HT-29 (cell line): ENCODE measurements at regions not wholly inside any gene's neighbourhood (a gene's known extent, or its start where the extent isn't known, plus 50 kb on each side); places are given as distances from the start of the nearest gene placed in this dataset.
"Not testable (repeated sequence)": the region's sequence is repeated elsewhere in the genome, so short reads cannot be mapped to it uniquely, and the experiment has no call there.

Source experiments
- DNase-seq: peaks from one replicate; pipeline ENCODE4 v3.0.0-alpha.2; 2015; ENCODE audit warnings: low spot score

DNA sequence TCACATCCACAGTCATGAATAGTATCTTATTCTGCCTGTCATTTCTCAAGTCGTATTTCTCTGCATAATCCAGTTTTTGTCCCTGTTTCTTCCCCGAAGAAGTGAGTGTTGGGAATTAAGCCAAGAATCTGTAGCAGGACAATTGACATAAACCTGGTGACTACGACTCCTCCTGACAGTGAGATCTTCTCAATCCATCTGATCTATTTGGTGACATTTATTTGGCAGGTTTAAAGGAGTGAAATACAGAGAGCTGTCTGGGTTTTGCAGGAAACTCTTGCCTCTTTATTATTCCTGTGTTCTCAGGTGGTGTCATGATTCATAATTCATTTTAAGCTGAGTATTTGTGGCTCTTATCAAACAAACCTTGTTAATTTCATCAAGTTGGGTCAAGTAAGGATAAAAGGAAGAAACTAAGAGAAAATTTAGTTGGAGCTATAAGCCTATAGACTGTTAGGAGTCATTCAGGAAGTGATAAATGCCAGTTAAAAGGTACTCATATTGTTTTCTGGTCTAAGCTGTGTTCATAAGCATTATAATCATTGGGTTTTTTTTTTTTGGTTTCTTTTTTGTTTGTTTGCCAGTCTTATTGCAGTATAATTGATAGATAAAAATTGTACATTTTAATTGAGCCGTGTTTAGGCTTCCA is 95.9 kb upstream of the PCSK1 start:
- DNase-seq = no peak

DNA sequence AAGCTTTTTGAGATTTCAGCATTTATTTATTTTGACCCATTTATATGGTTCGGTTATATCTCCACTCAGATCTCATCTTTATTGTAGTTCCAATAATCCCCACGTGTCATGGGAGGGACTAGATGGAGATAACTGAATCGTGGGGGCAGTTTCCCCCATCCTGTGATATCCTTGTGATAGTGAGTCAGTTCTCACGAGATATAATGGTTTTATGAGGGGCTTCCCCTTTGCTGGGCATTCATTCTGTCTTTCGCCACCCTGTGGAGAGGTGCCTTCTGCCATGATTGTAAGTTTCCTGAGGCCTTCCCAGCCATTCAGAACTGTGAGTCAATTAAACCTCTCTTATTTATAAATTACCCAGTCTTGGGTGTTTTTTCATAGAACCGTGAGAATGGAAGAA is 96.5 kb upstream of the PCSK1 start:
- DNase-seq = no peak

DNA sequence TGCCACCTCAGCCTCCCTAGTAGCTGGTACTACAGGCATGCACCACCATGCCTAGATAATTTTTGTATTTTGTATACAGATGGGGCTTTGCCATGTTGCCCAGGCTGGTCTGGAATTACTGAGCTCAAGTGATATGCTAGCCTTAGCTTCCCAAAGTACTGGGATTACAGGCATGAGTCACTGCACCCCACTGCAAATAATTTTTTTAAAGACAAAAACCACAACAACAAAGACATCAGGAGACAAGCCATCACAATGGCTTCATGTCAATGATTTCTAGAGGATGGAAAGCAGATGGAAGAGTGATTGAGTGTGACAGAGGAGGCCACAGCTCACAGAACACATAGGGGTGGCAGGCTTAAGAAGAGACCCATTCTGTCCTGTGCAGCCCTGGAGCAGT is 97.9 kb upstream of the PCSK1 start:
- DNase-seq = no peak

DNA sequence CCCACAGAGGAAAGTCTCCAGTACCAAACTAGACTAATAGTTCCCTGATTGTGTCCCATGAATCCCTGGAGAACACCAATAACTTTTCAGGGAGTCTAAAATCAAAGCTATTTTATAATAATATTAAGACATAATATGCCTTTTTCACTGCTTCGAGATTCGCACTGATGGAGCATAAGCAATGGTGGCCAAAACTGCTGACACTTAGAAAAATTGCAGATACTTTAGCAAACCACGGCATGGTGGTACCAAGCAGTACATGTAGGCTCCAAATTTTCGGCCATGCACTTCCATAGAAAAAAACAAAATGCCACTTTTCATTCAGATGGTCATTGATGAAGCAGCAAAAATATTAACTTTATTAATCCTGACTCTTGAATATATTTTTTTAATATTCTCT is 100.3 kb upstream of the PCSK1 start:
- no peak for DNase-seq

DNA sequence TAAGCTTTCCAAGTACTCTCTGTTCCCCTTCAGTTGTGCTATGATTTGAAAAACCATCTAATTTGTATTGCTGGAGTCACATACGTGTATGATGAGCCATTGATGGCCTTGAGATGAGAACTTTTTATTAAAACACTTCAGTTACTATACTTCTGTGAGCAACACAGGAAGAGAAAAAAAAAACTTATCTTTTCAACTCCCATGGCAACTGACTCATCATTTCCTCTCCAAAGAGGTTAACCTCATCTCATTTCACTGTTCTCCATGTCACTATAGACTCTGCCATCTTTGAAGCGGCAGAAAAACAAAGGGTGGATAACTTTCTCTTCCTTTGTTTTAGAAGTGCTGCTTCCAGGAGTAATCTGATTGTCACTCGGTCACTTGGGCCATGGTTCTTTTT is 104.3 kb upstream of the PCSK1 start:
- DNase-seq = no peak

DNA sequence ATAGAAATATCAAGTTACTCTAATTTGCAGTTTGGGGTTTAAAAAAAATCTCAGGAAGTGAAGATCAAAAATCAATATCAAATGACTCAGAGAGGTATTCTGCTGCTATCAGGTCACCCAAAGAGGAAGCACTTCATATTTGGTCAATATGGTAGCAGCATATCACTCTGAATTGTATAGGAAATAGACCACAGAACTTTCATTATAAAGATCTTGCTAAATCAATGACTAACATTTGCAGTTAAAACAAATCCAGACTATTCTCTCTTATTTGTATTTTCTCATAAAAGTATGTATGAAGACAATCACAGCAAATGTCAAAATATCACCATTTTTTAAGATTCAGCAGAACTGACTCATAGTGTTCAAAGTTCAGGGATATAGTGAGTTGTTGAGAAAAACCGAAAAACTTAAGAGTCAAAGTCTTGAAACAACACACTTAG is 105.8 kb upstream of the PCSK1 start:
- no peak for DNase-seq

DNA sequence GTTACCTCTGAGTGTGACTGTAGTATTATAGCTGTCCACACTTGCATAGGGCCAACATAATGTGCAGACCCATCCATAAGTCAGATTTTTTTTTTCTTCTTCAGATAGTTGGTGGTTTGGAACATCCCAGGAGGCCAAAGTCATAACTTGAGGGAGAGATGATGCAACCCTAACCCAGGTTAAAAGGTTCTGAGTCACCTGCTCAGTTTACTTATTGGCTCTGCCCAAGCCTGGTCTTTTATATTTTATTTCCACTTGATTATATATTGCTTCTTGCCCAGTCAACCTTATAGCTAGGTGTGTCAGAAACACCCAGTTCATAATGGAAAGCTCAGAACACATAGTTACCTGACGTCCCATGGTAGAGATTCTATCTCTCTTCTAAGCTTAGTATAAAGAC is 113.1 kb upstream of the PCSK1 start:
- DNase-seq = no peak

DNA sequence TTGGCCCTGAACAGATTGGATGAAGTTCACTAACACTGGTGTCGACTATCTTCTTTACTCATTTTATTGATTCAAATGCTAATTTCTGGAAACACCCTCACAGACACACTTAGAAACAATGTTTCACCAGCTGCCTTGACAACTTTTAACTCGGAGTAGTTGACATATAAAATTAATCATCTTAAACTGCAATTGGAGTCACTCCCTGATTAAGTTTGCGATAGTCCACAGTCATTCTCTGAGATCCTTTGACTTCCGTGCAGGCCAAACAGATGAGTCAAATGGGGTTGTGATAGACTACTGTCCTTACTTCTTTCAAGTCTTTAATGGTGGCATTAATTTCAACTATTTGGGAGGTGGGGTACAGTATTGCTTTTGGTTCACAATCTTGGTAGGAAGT is 114.4 kb upstream of the PCSK1 start:
- no peak for DNase-seq

DNA sequence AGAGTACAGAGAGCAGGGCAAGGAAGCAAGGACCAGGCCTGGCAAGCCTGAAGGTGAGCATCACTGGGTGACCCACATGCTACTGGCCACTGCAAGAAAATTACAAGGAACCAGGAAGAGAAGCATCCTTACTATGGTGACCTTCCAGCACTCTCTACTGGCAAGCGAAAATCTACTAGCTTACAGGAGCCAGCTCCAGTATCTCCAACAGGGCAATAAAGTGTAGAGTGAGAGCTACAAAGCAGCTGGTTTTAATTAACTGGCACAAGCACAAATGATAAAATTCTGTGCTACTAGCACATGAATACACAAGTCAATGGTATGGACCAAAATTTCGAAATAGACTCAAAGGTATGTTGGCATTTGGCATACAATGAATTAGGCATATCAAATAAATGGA is 113.3 kb upstream of the CAST start:
- no peak for DNase-seq

DNA sequence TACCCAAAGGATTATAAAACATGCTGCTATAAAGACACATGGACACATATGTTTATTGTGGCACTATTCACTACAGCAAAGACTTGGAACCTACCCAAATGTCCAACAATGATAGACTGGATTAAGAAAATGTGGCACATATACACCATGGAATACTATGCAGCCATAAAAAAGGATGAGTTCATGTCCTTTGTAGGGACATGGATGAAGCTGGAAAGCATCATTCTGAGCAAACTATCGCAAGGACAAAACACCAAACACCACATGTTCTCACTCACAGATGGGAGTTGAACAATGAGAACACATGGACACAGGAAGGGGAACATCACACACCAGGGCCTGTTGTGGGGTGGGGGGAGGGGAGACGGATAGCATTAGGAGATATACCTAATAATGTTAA is 101.3 kb upstream of the CAST start:
- DNase-seq = not testable (repeated sequence)

DNA sequence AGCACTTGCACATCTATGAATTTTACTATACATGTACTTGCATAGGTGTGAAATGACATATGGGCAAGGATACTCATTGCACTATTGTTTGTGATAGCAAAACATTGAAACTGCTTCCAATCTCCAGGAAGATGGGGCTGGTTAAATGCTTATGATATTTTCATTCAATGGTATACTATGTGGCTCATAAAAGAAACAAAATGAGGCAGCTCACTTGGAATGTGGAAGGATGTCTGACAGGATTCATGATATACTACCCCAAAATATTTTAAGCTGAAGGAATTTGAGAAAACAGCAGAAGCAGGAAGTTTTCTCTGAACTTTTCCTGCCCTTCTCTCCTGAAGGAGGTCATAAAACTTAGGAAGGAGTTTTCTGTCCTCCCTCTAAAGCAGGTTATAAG is 99.6 kb upstream of the CAST start:
- no peak for DNase-seq

DNA sequence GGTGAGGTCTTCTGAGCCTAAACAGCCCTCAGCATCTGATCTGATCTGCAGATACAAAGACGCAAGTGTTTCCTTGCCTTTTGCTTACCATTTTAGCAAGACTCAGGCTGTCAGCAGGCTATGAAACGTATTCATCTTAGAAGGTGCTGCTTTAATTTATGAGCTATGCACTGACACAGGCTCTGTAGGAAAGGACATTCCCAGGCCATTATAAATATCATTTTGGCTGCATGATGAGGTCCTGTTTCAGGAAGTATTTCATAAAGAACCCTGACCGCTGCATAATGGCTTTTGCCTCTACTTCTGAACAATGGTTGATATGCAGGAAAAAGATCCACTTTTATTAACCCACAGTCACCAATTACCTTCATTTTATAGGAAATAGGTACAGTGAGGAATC is 98.4 kb upstream of the CAST start:
- DNase-seq = no peak

DNA sequence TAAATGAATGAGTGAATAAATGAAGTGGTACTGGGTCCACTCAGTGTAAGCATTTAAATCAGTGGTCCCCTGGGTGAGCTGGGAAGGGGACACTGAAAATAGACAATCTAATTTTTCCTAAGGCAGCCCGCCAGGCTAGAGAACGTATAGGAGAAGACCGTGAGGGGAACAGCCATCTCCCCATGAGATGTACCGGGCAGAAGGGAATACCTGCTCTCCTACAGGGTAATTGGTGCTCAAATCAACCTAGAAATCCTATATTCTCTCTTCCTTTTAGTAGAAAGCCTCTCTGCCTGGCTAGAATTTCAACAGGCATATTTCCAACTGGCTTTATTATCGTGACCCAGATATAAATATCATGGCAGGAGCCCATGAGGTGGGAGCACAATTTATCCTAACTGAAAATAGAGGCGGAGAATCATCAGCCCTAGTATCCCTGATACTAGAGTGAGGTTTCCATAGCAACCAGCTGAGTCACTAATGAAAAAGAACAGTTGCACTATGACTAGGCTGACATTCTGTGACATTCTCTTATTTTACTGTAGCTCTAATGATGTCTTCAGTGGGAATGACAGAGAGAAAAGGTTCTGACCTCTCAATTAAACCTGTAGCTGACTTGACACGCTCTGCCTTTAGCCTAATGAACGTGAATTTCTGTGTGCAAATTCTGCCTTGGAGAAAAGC is 96.5 kb upstream of the CAST start:
- peak; percentile 4 for DNase-seq

DNA sequence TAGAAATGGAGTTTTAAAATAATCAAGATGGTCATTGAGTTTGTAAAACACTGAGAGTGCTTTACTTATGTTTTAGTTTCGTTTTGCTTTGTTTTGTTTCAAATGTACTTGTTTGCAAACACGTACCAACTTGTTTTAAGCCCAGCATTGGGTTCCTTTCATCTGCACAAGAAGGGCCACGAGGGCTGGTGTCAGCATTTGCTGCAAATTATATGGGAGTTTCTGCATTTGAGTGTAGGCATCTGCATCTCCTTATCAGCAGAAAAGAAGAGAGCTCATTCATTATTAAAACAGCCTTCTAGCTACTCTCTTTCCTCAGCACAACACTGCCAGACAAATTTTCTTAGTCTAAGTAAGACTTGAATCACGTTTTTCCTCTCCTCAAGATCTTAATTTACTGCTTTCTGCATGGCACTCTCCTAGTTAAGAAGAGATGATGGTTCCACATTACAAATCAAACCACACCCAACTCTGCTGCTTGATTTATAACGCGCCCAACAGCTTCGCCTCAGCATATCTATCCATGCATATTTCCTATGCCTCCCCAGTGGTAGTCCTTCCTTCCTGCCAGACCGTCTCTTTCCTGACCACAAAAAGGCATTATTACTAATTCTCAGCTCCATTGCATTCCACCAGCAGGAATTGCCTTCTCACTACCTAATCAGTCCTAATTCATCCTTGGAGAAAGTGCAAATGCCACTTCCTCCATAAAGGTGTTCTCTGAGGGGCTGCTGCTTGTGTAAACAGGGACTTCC is 95.2 kb upstream of the CAST start:
- no peak for DNase-seq

DNA sequence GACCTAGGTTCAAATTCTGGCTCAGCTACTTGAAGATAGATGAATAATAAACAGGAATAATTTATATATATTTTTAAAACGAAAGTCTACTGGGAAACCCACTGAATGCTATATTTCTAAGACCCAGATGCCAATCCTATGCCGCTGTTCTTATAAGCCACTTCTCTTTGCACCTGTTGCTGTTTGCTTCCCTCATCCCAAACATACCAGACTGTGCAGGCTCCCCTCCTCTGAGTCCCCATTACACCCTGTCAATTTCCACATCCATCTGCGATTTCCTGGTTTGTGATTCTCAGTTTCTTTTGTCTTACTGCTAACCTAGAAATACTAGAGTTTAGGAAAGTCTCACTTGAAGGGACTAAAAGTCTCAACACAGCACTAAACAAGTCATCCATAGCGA is 92.8 kb upstream of the CAST start:
- no peak for DNase-seq

DNA sequence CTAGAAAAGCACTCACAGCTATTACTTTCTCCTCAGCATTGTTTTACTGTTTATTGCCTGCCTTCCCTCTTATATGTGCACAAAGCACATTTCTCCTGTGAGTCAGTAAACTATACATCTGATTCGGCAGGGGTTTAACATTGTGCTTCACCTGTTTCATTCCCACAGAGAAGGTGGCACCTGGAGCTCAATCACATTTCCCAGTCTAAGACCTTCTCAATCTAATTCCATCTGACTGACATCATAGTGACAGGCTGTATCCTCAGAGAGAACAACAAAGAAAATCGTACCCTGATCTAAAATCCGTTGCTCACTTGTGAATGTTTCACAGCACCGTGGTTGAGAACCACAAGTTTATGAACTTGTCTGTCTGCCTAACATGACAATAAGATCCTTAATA is 92.4 kb upstream of the CAST start:
- no peak for DNase-seq

DNA sequence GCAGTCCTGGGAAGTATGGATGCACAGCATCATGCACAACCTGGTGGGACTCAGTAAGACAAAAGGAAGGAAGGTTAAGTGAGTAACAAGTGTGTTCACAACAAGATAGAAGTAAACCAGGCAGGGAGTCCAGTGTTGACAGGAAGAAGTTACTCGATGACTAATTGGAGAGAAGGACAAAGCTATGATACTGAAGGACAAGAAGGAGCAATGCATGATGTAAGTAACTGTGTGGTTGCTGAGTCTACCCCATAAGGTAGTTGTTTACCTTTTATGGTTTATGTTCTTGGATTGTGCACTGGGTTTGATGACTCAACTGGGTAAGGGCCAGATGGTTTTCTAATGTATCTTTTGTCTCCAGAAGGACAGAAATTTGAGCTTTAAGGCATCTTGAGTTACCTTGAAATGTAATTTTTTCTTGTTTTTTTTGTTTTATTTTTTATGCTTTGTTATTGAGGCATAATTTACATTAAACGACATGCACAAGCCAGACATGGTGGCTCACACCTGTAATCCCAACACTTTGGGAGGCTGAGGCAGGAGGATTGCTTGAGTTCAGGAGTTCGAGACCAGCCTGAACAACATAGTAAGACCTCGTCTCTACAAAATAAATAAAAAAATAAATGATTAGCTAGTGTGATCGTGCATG is 89.2 kb upstream of the CAST start:
- no peak for DNase-seq

DNA sequence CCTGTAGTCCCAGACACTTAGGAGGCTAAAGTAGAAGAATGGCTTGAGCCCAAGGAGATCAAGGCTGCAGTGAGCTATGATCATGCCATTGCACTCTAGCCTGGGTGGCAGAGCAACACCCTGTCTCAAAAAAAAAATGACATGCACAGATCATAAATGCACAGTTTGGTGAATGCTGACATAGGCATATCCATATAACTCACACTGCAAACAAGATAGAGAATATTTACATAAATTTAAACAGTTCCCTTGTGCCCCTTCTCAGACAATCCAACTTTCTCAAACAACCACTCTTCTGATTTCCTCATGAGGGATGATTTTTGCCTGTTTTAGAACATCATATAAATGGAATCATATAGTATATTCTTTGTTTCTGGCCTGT is 88.7 kb upstream of the CAST start:
- no peak for DNase-seq

DNA sequence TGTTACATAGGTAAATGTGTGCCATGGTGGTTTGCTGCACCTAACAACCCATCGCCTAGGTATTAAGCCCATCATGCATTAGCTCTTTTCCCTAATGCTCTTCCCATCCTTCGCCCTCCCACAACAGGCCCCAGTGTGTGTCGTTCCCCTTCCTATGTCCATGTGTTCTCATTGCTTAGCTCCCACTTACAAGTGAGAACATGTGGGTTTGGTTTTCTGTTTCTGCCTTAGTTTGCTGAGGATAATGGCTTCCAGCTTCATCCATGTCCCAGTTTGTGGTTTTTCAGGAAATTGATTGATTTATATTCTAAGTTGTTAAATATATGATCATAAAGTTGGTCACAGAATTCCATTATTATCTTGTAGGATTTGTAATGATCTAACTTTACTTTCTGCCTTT is 85.3 kb upstream of the CAST start:
- no peak for DNase-seq

DNA sequence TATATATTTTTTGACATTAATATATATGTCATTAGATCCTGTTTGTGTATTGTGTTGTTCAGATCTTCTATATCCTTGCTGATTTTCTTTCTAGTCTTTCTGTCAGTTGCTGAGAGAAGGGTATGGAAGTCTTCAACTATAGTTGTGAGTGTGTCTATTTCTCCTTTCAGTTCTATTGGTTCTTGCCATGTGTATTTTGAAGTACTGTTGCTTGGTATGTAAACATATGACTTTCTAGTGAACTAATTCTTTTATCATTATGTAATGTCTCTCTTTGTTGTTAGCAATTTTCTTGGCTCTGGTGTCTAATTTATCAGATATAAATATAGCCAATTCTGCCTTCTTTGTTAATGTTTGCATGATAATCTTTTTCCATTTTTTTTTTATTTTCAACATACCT is 84.3 kb upstream of the CAST start:
- no peak for DNase-seq

DNA sequence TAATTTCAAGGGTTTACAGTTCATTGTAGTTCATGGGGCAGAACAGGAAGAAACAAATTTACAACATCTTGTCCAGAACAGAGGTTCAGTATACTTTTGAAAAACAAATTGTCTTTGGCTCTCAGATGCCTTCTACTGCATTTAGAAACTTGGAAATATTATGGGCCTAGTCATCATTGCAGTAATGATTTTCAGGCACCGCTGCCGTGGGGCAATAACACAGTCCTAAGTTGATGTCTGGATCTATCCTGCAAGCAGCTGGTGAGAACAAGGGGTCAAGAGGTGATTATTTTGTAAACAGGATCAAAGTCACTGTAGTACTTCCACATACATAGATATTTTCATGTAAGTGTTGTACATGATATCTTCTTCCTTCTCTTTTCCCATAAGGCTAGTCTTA is 82.5 kb upstream of the CAST start:
- DNase-seq = no peak

DNA sequence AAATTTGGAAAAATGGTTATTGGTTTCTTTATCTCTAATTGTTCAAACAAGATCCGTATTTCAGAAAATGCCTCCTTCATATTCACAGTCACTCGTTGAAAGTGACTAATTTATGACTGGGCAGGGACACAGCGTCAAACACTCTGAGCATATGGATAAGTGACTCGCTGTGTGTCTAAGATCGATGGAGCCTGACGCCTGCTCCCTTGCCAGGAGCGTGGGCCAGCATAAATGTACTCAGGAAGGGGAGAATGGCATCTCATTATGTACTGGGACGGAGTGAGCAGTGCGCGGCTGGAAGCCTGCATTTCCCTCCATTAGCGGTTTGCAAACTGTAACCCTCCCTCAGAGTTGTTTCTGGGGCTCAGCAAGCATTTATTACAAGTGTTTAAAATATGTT is 79.8 kb upstream of the CAST start:
- DNase-seq = no peak

DNA sequence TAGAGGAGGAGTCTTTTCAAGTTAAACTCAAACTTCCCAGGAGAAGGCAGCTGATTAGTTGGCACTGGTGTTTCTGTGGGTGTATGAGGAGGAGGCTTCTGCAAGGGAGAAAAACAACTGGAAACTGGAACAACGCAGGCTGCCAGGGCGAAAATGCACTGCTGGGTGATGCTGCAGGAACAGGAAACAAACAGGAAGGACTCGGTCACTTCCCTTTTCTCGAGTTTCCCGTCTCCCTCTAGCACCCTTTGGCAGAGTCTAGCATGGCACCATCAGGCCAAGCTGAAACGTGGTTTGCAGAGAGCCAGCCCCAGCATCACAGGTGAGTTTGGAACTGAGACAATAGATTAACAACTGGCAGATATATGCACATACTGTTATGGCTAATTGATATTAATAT is 77.5 kb upstream of the CAST start:
- no peak for DNase-seq
